AG04449 (cell line): ENCODE measurements at regions not wholly inside any gene's neighbourhood (a gene's known extent, or its start where the extent isn't known, plus 50 kb on each side); places are given as distances from the start of the nearest gene placed in this dataset.

ENCODE experiments used
- CTCF ChIA-PET: fragments of 350-600 bp; formaldehyde crosslinking; extraction: SDS; loops from one replicate; lab custom pipeline; 2021; ENCODE audit warnings: antibody characterized with exemption; lab: Yijun Ruan, JAX
- POLR2A ChIA-PET: fragments of 400-600, 350-600 bp; formaldehyde crosslinking; extraction: SDS; loops from one replicate; lab custom pipeline; 2020; ENCODE audit warnings: antibody characterized with exemption, inconsistent platforms; lab: Yijun Ruan, JAX
- DNase-seq: peaks from one replicate; pipeline ENCODE4 v3.0.0-alpha.2; 2010; ENCODE audit warnings: low read depth, low spot score
- H3K4me3 ChIP-seq: 2 replicates; pipeline ENCODE4 v1.5.1; 2011; ENCODE audit warnings: low read depth, mild to moderate bottlenecking, control low read depth, low read length
- TF ChIP-seq, protein P1 (sequence below): IDR thresholded peaks from one replicate; pipeline ENCODE4 v1.5.1; 2011; ENCODE audit warnings: mild to moderate bottlenecking, moderate library complexity, low read length, control low read depth, inconsistent platforms; ENCODE audit not compliant: insufficient read depth; ENCODE audit errors: missing control alignments

DNA sequence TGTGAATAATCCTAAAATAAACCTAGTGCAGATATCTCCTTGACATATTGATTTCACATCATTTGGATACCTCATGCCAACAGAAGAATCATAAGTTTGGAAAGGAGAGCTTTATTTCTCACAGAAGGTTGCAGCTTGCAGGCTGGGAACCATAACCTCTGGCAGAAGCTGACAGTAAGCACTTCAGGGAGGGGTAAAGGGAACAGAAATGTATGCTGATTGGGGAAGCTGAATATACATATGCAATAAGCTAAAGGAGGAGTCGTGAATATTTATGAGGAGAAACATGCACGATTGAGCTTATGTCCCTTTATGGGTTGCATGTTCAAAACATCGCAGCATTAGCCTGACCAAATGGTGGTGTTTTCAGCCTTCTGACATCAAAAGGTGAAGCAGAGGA is 814.5 kb downstream of the TBC1D22A start:
- CTCF ChIA-PET: no interaction called here
- H3K4me3 ChIP-seq: no peak overlapping the region
- POLR2A ChIA-PET: no interaction called here
- TF ChIP-seq, protein P1, sequence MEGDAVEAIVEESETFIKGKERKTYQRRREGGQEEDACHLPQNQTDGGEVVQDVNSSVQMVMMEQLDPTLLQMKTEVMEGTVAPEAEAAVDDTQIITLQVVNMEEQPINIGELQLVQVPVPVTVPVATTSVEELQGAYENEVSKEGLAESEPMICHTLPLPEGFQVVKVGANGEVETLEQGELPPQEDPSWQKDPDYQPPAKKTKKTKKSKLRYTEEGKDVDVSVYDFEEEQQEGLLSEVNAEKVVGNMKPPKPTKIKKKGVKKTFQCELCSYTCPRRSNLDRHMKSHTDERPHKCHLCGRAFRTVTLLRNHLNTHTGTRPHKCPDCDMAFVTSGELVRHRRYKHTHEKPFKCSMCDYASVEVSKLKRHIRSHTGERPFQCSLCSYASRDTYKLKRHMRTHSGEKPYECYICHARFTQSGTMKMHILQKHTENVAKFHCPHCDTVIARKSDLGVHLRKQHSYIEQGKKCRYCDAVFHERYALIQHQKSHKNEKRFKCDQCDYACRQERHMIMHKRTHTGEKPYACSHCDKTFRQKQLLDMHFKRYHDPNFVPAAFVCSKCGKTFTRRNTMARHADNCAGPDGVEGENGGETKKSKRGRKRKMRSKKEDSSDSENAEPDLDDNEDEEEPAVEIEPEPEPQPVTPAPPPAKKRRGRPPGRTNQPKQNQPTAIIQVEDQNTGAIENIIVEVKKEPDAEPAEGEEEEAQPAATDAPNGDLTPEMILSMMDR: no peak
- DNase-seq: no peak

DNA sequence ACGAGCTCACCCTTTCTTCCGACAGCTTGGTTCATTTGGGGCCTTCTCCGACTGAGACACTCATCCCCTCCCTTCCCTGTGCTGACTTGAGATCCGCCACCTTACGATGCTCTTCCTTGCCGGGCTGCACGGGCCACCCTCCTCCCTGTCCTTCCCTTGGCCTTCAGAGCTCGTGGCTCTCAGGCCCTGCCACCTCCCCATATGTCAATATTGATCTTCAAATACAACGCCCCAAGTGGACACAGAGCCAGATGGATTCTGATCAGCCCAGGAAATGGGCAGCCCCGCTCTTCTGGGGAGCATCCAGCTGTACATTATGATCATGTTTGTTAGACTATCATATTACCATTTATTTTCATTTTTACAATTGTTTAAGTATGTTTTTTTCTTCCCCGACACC is 812.8 kb downstream of the TBC1D22A start:
- H3K4me3 ChIP-seq: no peak overlapping the region
- CTCF ChIA-PET: no interaction called here
- DNase-seq: no peak
- TF ChIP-seq, protein P1: no peak
- POLR2A ChIA-PET: no interaction called here

DNA sequence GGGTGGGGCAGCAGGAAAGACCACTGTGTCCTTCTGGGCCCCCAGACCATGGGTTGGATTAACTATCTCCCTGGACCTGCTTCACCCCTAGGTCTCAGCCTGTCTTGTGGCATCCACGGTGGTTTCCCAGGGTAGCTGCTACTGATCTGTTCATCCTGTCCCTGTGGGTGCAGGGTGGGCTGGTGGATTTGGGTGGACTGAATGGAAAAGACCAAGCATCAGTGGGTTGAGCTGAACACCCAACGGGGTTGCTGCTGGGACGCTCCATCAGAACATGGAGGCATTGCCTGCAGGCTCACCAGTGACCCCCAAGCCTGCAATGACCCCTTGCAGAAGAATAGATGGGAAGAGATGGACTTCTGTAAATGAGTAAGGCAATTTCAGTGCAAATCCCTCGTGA is 812.1 kb downstream of the TBC1D22A start:
- TF ChIP-seq, protein P1: no peak
- ChIA-PET POLR2A (no interaction called here), CTCF (no interaction called here)
- DNase-seq: no peak
- H3K4me3 ChIP-seq: no peak overlapping the region

DNA sequence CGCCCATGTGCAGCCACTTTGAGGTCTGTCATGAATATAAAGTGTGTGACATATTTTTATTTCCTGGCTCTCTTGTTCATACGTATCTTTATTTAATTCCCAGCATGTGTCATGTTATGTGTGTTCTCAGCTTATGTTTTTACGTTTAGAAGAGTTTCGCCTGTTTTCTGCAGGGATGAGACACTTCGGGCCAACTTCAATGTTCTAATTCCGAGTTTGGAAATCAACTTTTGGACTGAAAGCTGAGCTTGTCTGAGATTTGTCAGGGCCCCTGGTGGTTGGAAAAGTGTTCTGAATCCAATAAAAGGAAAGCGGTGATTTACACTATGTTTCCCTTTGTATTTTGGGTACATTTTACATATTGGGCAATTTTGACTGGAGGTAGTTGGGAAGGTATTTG is 810.7 kb downstream of the TBC1D22A start:
- H3K4me3 ChIP-seq: no peak overlapping the region
- CTCF ChIA-PET: no interaction called here
- TF ChIP-seq, protein P1: no peak
- DNase-seq: no peak
- POLR2A ChIA-PET: no interaction called here

DNA sequence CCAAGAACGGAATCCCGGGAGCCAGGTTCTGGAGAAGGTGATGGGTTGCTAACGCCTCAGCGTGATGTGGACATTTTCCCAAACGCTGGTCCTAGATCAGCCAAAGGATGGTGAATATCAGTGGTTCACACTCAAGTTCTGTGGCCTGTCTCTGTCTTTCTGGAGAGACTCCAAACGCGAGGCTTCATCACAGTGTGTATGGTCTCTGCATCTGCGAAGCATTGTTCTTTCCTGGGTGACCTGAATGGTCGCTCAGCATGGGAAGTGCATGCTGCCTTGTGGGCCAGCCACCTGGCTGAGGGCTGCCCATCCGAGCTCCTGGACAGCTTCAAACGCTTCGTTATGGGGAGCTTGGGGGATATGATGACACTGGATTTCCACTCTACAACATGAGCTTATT is 810.0 kb downstream of the TBC1D22A start:
- TF ChIP-seq, protein P1: no peak
- no peak overlapping the region for H3K4me3 ChIP-seq

DNA sequence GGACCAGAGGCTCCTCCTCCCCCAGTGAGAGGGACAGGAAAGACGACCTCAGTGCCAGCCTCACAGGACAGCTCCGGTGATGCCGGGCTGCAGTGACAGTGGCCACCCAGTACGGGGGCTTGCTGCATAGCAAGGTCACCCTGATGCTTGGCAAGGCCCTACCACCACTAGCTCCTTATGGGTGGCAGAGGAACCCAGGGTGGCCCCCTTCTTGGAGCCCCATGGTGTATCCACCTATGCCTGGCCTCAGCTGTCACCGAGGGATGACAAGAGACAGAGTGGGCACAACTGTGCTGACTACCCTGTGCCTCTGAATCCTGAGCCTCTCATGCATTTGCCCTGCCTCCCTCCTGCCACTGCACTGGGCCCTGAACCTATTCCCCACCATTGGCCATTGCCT is 809.2 kb downstream of the TBC1D22A start:
- DNase-seq: no peak
- ChIA-PET CTCF (no interaction called here), POLR2A (no interaction called here)
- TF ChIP-seq, protein P1: no peak
- H3K4me3 ChIP-seq: no peak overlapping the region

More for the DNA sequence above, 810.0 kb downstream of the TBC1D22A start:
- DNase-seq: no peak
- POLR2A ChIA-PET: no interaction called here
- CTCF ChIA-PET: no interaction called here
